Choroid plexus epithelial cell (primary cell): ENCODE measurements at regions not wholly inside any gene's neighbourhood (a gene's known extent, or its start where the extent isn't known, plus 50 kb on each side); places are given as distances from the start of the nearest gene placed in this dataset.

Experiments used
- DNase-seq: peaks from one replicate; pipeline ENCODE4 v3.0.0-alpha.2; 2010; ENCODE audit warnings: low read depth
- H3K4me3 ChIP-seq: 2 replicates; pipeline ENCODE4 v1.5.1; 2011; ENCODE audit warnings: low read depth, mild to moderate bottlenecking, control low read depth, low read length, moderate library complexity
- TF ChIP-seq, protein P1 (sequence below): conservative IDR thresholded peaks from 2 replicates; pipeline ENCODE4 v1.5.1; 2011; ENCODE audit warnings: low read depth, mild to moderate bottlenecking, control low read depth, inconsistent platforms, low read length, moderate library complexity

DNA sequence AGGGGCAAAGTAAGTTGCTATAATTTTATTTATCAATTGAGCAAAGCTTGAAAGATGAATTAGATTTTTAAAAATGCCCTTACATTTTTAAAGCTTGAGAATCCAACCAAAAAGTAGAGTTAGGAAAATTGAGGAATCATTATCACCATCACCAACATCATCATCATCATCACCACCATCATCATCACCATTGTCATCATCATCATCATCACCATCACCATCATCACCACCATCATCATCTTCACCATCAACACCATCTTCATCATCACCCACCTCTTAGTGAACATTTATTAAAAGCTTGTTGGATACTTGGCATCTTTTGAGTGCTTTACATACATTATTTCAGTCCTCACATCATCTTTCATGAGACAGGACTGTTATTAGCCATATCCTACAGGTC lies 504.4 kb upstream of the TNP1 start:
- no peak overlapping the region for H3K4me3 ChIP-seq
- no peak for DNase-seq
- TF ChIP-seq, protein P1, sequence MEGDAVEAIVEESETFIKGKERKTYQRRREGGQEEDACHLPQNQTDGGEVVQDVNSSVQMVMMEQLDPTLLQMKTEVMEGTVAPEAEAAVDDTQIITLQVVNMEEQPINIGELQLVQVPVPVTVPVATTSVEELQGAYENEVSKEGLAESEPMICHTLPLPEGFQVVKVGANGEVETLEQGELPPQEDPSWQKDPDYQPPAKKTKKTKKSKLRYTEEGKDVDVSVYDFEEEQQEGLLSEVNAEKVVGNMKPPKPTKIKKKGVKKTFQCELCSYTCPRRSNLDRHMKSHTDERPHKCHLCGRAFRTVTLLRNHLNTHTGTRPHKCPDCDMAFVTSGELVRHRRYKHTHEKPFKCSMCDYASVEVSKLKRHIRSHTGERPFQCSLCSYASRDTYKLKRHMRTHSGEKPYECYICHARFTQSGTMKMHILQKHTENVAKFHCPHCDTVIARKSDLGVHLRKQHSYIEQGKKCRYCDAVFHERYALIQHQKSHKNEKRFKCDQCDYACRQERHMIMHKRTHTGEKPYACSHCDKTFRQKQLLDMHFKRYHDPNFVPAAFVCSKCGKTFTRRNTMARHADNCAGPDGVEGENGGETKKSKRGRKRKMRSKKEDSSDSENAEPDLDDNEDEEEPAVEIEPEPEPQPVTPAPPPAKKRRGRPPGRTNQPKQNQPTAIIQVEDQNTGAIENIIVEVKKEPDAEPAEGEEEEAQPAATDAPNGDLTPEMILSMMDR: no peak

DNA sequence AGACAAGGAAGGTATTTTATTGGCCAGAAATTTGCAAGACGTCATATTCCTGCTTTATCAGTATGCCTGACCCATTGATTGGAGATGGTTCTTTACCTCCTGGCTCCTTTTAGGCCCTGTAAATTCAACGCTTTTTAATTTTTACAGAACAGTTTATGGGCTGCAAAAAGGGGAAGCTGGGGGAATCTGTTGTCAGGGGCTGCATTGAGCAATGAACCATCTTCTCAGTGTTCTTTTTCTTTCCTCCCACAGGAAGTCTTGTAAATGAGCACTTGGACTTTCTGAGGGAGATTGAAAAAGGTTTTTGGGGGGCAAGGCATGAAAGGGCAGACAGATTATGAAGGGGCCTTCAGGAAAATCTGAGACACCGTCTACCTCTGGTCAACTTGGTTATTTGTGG lies 503.6 kb upstream of the TNP1 start:
- DNase-seq: no peak
- H3K4me3 ChIP-seq: no peak overlapping the region
- TF ChIP-seq, protein P1: no peak

DNA sequence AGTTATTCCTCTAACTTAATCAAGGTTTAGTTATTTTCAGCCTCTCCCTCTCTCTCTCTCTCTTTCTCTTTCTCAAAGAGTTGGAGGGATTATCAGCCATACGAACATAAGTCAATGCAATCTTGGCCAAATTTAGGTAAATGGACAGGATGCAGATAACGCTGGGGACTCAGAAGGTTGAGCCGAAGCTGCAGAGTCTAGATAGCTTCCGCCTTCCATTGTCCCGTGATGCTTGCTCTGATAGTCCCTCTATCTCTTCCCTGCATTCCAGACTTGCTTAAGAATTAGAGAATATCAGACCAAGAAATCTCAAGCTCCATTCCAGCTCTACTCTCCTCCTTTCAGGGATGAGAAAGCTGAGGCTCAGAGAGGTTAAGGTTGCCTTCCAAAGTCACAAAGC lies 502.8 kb upstream of the TNP1 start:
- H3K4me3 ChIP-seq: no peak overlapping the region
- no peak for DNase-seq
- TF ChIP-seq, protein P1: no peak

DNA sequence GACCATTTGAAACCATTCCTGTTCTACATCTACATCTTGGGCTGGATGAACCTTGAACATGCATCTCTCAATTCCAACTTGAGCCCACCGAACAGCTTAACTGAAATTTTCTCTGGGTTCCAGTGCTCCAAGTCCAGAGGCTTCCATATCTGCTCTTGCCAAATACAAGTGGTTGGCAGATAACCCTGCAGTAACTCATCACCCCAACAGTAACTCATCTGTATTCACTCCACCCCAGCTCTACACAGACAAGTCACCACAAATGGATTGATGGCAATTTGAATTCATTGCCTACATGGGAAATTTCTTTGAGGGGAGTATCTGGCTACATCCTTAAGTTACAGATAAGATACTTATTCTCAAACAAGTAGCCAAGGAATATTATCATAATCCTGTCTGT lies 502.4 kb upstream of the TNP1 start:
- no peak for DNase-seq
- H3K4me3 ChIP-seq: no peak overlapping the region
- TF ChIP-seq, protein P1: no peak

DNA sequence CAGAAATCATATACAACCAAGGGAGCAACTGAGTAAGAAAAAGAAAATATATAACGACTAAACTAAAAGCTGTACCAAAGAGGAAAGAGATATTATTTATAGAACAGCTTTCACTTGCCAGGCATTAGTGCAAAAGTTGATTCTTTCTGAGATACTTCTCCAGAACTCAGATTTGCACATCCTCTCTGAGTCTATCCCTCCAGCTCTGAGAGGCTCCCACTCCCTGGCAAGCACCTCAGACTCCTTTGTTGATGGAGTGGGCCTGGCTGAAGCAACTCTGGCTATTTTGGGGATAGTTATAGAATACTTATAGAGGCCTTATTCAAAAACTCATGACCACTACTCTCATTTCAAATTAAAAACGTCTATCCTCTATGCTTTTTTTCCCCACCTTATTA lies 501.6 kb upstream of the TNP1 start:
- DNase-seq: no peak
- TF ChIP-seq, protein P1: no peak
- no peak overlapping the region for H3K4me3 ChIP-seq

DNA sequence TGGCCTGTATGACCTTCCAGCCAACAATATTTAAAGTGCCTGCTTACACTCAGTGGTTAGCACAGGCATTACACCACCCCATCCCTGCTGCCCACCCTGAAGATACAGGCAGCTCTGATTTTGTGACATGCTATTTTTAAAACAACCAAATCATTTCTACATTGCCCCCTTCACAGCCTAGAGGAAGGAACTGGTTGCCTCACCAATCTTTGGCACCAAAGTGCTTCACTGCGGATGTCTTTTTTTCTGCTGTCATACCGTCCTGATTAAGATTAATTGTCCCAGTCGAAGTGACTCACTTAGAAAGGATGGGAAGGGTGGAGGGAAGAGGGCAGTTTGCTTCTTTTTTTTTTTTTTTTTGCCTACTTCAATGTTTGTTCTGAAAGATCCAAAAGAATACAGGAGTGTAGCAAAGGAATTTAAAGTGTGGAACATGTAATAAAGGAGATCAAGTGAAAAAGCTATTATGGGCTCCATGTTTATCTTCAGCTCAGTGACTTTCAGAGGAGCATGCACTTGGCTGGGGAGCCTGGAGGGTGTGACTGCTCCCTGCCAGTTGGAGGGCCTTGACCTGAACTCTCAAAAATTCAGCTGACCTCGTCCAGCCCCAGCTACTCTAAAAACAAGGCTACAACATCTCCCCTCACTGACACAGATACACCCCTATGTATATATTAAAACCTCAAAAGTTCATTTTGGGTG lies 501.1 kb upstream of the TNP1 start:
- TF ChIP-seq, protein P1: no peak
- DNase-seq: no peak
- no peak overlapping the region for H3K4me3 ChIP-seq

DNA sequence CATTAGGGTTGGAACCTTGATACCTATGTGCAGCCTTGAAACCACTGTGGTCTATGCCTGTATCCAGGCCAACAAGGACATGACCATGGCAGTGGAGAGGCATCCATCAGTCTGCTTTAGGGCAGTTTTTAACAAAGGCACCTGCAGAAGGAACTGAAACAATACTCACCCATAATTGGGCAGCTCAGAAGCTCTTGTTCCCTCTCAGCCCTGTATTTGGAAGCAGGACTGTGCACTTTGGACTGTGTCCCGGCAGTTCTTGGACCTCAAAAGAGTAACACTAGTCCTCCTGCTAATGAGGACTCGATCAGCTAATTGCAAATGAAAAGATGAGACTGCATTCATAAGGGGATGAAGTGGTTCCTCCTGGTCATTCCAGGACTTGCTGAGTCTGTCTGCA lies 500.2 kb upstream of the TNP1 start:
- DNase-seq: no peak
- H3K4me3 ChIP-seq: no peak overlapping the region
- TF ChIP-seq, protein P1: no peak
